Astrocyte (in vitro differentiated cells and primary cell): ENCODE measurements at regions not wholly inside any gene's neighbourhood (a gene's known extent, or its start where the extent isn't known, plus 50 kb on each side); places are given as distances from the start of the nearest gene placed in this dataset.

Experiments used
- EZH2 ChIP-seq: IDR thresholded peaks from 2 replicates; pipeline ENCODE4 v1.6.1; 2012; ENCODE audit warnings: mild to moderate bottlenecking, low read length, inconsistent platforms; ENCODE audit not compliant: insufficient read depth
- TF ChIP-seq, protein P1 (sequence below): IDR thresholded peaks from 2 replicates; pipeline ENCODE4 v1.5.1; 2011; ENCODE audit warnings: low read depth, mild to moderate bottlenecking, inconsistent platforms, low read length, moderate library complexity; ENCODE audit not compliant: insufficient read depth

DNA sequence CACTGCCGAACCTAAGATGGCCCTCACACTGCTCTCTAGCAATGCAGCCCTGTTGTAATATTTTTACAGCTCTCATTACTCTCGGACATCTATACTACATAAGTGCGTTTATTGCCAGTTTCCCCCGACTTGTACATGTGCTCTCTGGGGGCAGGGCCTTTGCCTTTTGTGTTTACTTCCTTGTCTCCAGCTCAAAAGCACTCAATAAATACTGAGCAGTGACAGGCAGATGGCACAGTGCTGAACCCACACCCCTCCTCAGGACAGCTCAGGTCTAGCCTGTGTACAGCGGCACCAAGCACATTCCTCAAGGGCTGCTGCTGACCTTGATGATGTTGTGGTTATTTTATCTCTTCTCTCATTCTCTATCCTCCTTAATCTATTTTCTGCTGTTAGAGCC is 68.0 kb upstream of the ELMO1 start:
- TF ChIP-seq, protein P1, sequence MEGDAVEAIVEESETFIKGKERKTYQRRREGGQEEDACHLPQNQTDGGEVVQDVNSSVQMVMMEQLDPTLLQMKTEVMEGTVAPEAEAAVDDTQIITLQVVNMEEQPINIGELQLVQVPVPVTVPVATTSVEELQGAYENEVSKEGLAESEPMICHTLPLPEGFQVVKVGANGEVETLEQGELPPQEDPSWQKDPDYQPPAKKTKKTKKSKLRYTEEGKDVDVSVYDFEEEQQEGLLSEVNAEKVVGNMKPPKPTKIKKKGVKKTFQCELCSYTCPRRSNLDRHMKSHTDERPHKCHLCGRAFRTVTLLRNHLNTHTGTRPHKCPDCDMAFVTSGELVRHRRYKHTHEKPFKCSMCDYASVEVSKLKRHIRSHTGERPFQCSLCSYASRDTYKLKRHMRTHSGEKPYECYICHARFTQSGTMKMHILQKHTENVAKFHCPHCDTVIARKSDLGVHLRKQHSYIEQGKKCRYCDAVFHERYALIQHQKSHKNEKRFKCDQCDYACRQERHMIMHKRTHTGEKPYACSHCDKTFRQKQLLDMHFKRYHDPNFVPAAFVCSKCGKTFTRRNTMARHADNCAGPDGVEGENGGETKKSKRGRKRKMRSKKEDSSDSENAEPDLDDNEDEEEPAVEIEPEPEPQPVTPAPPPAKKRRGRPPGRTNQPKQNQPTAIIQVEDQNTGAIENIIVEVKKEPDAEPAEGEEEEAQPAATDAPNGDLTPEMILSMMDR: no peak
- no peak for TF ChIP-seq EZH2
